Mesothelial cell of epicardium (in vitro differentiated cells): ENCODE measurements at regions not wholly inside any gene's neighbourhood (a gene's known extent, or its start where the extent isn't known, plus 50 kb on each side); places are given as distances from the start of the nearest gene placed in this dataset.

ENCODE experiments used
- DNase-seq, 2 experiments: peaks; one replicate each; pipeline ENCODE4 v3.0.0; 2021; ENCODE audit warnings: low spot score in 2 of 2; ENCODE audit not compliant: unreplicated experiment in 2 of 2
- H3K27ac Mint-ChIP-seq: 2 replicates; pipeline ENCODE4 v1.8.0; 2021; ENCODE audit warnings: mixed read lengths
- H3K27me3 Mint-ChIP-seq: 2 replicates; pipeline ENCODE4 v1.8.0; 2021; ENCODE audit warnings: low read depth, mixed read lengths
- H3K36me3 Mint-ChIP-seq: 2 replicates; pipeline ENCODE4 v1.8.0; 2021; ENCODE audit warnings: mixed read lengths
- H3K4me1 Mint-ChIP-seq: 2 replicates; pipeline ENCODE4 v1.8.0; 2021; ENCODE audit warnings: mixed read lengths
- H3K4me3 Mint-ChIP-seq: 2 replicates; pipeline ENCODE4 v1.8.0; 2021; ENCODE audit warnings: mild to moderate bottlenecking, moderate library complexity, mixed read lengths
- H3K9me3 Mint-ChIP-seq: 2 replicates; pipeline ENCODE4 v1.8.0; 2021; ENCODE audit warnings: mixed read lengths
- CTCF ChIP-seq: fragments of 200-600 bp; sonication (generic); IDR thresholded peaks from one replicate; pipeline ENCODE4 v1.5.0; 2021; ENCODE audit warnings: antibody characterized with exemption; ENCODE audit not compliant: unreplicated experiment

DNA sequence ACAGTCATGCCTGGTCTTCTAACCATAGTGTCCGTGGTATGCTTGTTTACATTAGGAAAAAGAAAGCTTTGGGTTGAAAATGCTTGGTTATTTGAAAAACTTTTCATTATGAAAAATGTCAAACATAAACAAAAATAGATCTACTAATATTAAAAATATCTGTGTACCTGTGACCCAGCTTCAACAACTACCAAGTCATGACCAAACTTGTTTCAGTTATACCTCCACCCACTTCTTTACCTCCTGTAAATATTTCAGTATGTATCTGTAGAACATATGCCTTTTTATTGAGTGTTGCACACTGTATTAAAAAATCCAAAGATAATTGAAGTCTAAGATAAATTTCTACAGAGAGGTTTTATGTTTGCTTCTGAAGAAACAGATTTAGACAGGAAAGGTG is 153.7 kb upstream of the GYPA start:
- no peak overlapping the region for H3K27ac Mint-ChIP-seq
- H3K4me1 Mint-ChIP-seq, result peaks cover 6% of the 10 kb centered on the region
- no peak overlapping the region for H3K4me3 Mint-ChIP-seq
- no peak for TF ChIP-seq CTCF
- no peaks in the 10 kb centered on the region for H3K27me3 Mint-ChIP-seq
- H3K36me3 Mint-ChIP-seq, result no peaks in the 10 kb centered on the region
- DNase-seq, result no peak
- peaks cover 4% of the 10 kb centered on the region for H3K9me3 Mint-ChIP-seq

GRCh38 chr4:144295286-144295995 is 154.9 kb upstream of the GYPA start:
- Mint-ChIP-seq H3K4me1 (peaks cover 7% of the 10 kb centered on the region), H3K4me3 (no peak overlapping the region), H3K27ac (no peak overlapping the region), H3K36me3 (no peaks in the 10 kb centered on the region), H3K9me3 (peaks cover 4% of the 10 kb centered on the region), H3K27me3 (no peaks in the 10 kb centered on the region)
- no peak for TF ChIP-seq CTCF
- no peak for DNase-seq

- H3K27me3 Mint-ChIP-seq, result no peaks in the 10 kb centered on the region
- no peaks in the 10 kb centered on the region for H3K36me3 Mint-ChIP-seq
- no peak for TF ChIP-seq CTCF
- DNase-seq, result no peak
- H3K4me3 Mint-ChIP-seq, result no peak overlapping the region
- H3K27ac Mint-ChIP-seq, result no peak overlapping the region
- peaks cover 8% of the 10 kb centered on the region for H3K4me1 Mint-ChIP-seq
- peaks cover 4% of the 10 kb centered on the region for H3K9me3 Mint-ChIP-seq
These were observed 156.4 kb upstream of the GYPA start for GRCh38 chr4:144296941-144297340.

DNA sequence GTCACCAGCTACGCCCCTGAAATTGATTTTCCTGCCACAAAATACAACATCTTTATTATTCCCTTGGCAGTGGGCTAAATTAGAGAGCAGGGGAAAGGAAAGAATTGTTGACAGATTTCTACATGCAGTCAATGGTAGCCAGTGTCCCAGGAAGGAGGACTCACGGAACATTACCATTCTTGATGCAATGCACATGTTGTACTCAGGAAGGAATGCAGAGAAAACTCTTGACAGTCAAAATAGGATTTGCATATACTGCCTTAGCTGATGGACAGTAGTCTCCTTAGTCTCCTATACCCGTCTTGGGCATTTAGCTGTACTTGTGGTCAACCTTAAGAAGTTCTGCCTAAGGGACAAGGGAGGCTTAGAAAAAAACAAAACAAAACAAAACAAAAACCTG is 158.0 kb upstream of the GYPA start:
- peaks cover 4% of the 10 kb centered on the region for H3K9me3 Mint-ChIP-seq
- no peaks in the 10 kb centered on the region for H3K27me3 Mint-ChIP-seq
- DNase-seq, result no peak
- H3K4me1 Mint-ChIP-seq, result peaks cover 19% of the 10 kb centered on the region
- no peak for TF ChIP-seq CTCF
- H3K36me3 Mint-ChIP-seq, result no peaks in the 10 kb centered on the region
- no peak overlapping the region for H3K4me3 Mint-ChIP-seq
- no peak overlapping the region for H3K27ac Mint-ChIP-seq

DNA sequence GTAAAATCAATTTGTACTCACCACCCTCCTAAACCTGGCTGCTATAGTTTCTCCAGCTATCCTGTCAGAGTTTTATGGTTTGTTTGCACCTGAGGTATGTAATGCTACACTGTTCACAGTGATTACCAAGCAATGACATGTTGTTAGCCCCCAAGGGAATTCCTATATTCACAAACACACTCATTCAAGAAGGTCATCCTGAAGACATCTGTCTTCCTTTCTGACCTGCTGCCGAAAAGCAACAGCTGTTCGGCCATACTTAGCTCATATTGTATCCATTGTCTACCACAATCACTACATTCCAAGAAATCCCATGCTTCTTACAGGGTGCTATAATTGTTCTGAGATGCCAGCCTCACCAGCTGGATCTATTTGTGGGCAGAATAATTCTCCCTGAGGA is 160.1 kb upstream of the GYPA start:
- Mint-ChIP-seq H3K4me3 (no peak overlapping the region), H3K9me3 (peaks cover 4% of the 10 kb centered on the region), H3K4me1 (peaks cover 16% of the 10 kb centered on the region), H3K27ac (no peak overlapping the region), H3K27me3 (no peaks in the 10 kb centered on the region), H3K36me3 (no peaks in the 10 kb centered on the region)
- no peak for DNase-seq
- TF ChIP-seq CTCF, result no peak
